Spleen (tissue), 11 donors: ENCODE measurements at regions not wholly inside any gene's neighbourhood (a gene's known extent, or its start where the extent isn't known, plus 50 kb on each side); places are given as distances from the start of the nearest gene placed in this dataset.

Experiments
- DNase-seq: peaks from one replicate; pipeline ENCODE4 v3.0.0-alpha.2; 2020
- H3K27ac ChIP-seq, 8 donors: fragments of 200-600 bp; sonication (generic) in 7 of 8; 1 replicate in 4 of 8; 2 replicates in 4 of 8; pipeline versions ENCODE4 v1.5.0 to v1.8.0; 2016 to 2021; ENCODE audit warnings: inconsistent platforms in 4 of 8, mild to moderate bottlenecking in 4 of 8, moderate library complexity in 1 of 8
- H3K27me3 ChIP-seq, 7 donors: fragments of 200-600 bp; sonication (generic) in 6 of 7; replicated peaks in 1 of 7; 1 replicate in 4 of 7; 2 replicates in 3 of 7; pipeline versions ENCODE4 v1.5.0 to v1.8.0; 2016 to 2021; ENCODE audit warnings: inconsistent platforms in 3 of 7, mild to moderate bottlenecking in 1 of 7
- H3K36me3 ChIP-seq, 6 donors: fragments of 200-600 bp; sonication (generic) in 5 of 6; 1 replicate in 4 of 6; 2 replicates in 2 of 6; pipeline versions ENCODE4 v1.5.0 to v1.8.0; 2016 to 2021; ENCODE audit warnings: inconsistent platforms in 2 of 6
- H3K4me1 ChIP-seq, 6 donors: fragments of 200-600 bp; sonication (generic) in 5 of 6; 1 replicate in 3 of 6; 2 replicates in 3 of 6; pipeline versions ENCODE4 v1.5.0 to v1.8.0; 2016 to 2021; ENCODE audit warnings: inconsistent platforms in 3 of 6
- H3K4me3 ChIP-seq, 8 donors: fragments of 200-600 bp; sonication (generic) in 7 of 8; 1 replicate in 4 of 8; 2 replicates in 4 of 8; pipeline versions ENCODE4 v1.5.0 to v1.8.0; 2016 to 2021; ENCODE audit warnings: inconsistent platforms in 4 of 8, mild to moderate bottlenecking in 4 of 8, moderate library complexity in 2 of 8
- H3K9me3 ChIP-seq, 8 donors: fragments of 200-600 bp; sonication (generic) in 7 of 8; 1 replicate in 4 of 8; 2 replicates in 4 of 8; pipeline versions ENCODE4 v1.5.0 to v1.8.0; 2016 to 2021; ENCODE audit warnings: inconsistent platforms in 4 of 8
- POLR2A ChIP-seq, 3 donors: fragments of 450-650 bp; IDR thresholded peaks; one replicate each; pipeline ENCODE4 v1.5.1; 2017; ENCODE audit warnings: antibody characterized with exemption in 3 of 3, mild to moderate bottlenecking in 1 of 3
- POLR2AphosphoS5 ChIP-seq, 3 donors: sonication (generic); formaldehyde crosslinking; IDR thresholded peaks; one replicate each; pipeline ENCODE4 v1.5.1; 2017; ENCODE audit warnings: antibody characterized with exemption in 3 of 3
- WGBS, 5 donors: extraction: QIAGEN DNeasy Blood & Tissue Kit in 3 of 5; methylation state at CpG; one replicate each; pipeline versions ENCODE4 v1.1.5 to v1.1.7; 2013 to 2018; 5-methylcytosine and 5-hydroxymethylcytosine counted together
- intact Hi-C: fragments of 100-400 bp; cut with DNase I; formaldehyde crosslinking; loops from one replicate; pipeline ENCODE4 v1.15.0; 2023; ENCODE audit warnings: low total_unique reads
- TF ChIP-seq, protein P1 (sequence below), 11 experiments: fragments of 200-600 bp in 7 of 11; fragments of 450-650 bp in 4 of 11; sonication (generic) in 4 of 11; IDR thresholded peaks in 8 of 11; conservative IDR thresholded peaks in 3 of 11; 1 replicate in 7 of 11; 2 replicates in 4 of 11; pipeline versions ENCODE4 v1.4.0 to v1.8.0; 2016 to 2021; ENCODE audit warnings: antibody characterized with exemption in 11 of 11, inconsistent platforms in 4 of 11, mild to moderate bottlenecking in 1 of 11
- donor health status: healthy with polysubstance abuse.
- donor health status: DM: no; HTN: no; CAD: no; lungs with moderate emphysema.
- donor health status: DM: no; HTN: no; CAD: no.
- donor health status: Bipolar disorder and iron deficiency.
- donor health status: healthy.
- donor health status: DM: no; HTN: no; CAD: no.
- donor health status: DM: yes; HTN: yes; CAD: no.

DNA sequence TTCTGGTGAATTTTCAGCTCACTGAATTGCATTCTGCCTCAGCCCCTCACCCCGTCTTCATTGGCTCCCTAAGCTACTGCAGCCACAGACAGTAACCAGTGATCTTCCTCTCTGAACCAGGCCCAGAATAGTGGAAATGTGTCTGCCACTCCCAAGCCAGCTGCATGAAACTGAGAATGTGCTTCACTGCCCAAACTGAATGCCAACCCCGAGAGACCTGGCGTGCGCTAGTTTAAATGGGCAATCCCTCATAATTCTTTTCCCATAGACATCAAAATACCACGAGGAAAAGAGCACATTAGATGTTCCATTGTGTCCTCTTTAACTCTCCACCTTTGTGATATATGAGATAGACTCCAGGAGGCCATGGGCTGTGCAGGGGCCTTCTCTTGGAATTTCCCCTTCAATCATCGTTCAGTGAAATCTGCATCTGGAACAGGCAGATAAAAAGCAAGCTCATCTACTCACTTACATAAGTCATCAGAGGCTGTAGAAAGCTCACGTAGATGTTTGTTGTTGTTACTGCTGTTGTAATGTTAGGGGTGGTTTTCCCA is 320.2 kb downstream of the NFIB start:
- DNase-seq: no peak
- Histone ChIP-seq H3K4me1 (no peaks in the 10 kb centered on the region), H3K4me3 (no peak overlapping the region), H3K27me3 (no peaks in the 10 kb centered on the region), H3K9me3 (no peaks in the 10 kb centered on the region), H3K27ac (no peak overlapping the region), H3K36me3 (no peaks in the 10 kb centered on the region)
- intact Hi-C loops: no loop called here
- WGBS, 5 donors: 74 to 82% (median 78%) methylated on average over 7 of the region's 7 CpGs
- TF ChIP-seq, protein P1, sequence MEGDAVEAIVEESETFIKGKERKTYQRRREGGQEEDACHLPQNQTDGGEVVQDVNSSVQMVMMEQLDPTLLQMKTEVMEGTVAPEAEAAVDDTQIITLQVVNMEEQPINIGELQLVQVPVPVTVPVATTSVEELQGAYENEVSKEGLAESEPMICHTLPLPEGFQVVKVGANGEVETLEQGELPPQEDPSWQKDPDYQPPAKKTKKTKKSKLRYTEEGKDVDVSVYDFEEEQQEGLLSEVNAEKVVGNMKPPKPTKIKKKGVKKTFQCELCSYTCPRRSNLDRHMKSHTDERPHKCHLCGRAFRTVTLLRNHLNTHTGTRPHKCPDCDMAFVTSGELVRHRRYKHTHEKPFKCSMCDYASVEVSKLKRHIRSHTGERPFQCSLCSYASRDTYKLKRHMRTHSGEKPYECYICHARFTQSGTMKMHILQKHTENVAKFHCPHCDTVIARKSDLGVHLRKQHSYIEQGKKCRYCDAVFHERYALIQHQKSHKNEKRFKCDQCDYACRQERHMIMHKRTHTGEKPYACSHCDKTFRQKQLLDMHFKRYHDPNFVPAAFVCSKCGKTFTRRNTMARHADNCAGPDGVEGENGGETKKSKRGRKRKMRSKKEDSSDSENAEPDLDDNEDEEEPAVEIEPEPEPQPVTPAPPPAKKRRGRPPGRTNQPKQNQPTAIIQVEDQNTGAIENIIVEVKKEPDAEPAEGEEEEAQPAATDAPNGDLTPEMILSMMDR (IDR thresholded peaks at IDR 0.05 in 8 of 11, conservative IDR thresholded peaks at IDR 0.05 in 3 of 11): no peak
- TF ChIP-seq POLR2AphosphoS5 (IDR thresholded peaks at IDR 0.05): no peak
- TF ChIP-seq POLR2A (IDR thresholded peaks at IDR 0.05): no peak

DNA sequence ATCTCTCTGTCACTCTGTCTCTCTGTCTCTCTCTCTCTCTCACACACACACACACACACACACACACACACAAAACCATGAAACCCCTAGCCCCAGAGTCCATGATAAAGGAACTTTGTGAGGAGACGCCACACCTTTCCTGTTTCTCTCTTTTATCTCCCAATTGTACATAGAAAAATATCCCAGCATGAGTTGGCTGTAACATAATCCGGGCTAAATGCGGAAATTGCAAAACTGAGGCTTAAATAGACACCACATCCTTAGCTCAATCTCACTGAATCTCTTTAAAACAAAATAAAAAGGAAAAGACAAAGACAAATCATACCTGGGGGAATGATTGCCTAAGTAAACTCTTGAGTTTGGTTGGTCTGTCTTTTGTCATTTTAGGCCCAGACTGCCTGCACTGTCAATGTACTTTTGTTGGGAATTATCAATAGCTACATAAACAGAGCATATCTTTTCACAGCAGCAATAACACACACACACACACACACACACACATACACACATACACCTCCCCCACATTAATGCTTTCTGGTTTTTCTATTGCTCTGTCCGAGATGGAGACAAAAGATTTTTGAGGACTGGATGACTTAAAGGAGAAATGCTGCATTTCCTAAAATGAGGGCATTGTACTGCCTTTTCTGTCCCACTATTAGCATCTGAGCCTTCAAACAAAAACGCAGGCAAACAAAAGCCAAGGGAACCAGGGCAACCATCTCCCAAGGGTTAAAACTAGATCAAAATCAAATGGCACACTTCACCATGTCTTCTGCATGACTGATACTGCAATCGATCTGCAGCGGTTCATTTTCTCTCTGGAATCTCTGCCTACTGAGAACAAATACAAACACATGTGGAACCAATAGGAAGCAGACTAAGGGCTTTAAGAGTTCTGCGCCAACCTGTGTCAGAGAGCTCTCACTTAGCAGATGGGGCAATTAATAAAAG is 321.5 kb downstream of the NFIB start:
- intact Hi-C loops: no loop called here
- no peaks in the 10 kb centered on the region for H3K9me3 ChIP-seq
- WGBS, 5 donors: 83 to 93% (median 85%) methylated on average over 8 of the region's 8 CpGs
- H3K36me3 ChIP-seq: no peaks in the 10 kb centered on the region
- H3K27me3 ChIP-seq: no peaks in the 10 kb centered on the region
- no peak overlapping the region for H3K27ac ChIP-seq
- TF ChIP-seq POLR2A (IDR thresholded peaks at IDR 0.05): no peak
- TF ChIP-seq, protein P1 (IDR thresholded peaks at IDR 0.05 in 8 of 11, conservative IDR thresholded peaks at IDR 0.05 in 3 of 11): no peak
- TF ChIP-seq POLR2AphosphoS5 (IDR thresholded peaks at IDR 0.05): no peak
- no peaks in the 10 kb centered on the region for H3K4me1 ChIP-seq
- no peak overlapping the region for H3K4me3 ChIP-seq
- no peak for DNase-seq

DNA sequence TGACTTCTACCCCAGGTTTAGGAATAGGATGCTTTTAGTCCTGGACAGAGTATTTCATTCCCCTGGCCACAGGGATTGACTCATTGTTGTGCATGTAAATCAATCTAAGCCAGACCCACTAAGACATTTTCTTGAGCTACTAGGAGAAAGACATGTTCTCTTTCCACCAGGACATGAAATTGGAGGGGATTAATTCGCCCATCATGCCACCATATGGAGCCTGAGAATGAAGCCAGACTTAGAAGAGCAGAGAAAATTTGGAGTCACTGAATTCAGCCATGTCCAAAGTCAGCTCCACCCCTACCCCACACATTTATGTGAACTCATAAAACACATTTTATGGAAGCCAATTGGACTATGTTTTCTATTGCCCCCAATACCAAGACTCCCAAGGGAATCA is 322.5 kb downstream of the NFIB start:
- H3K36me3 ChIP-seq: no peaks in the 10 kb centered on the region
- DNase-seq: no peak
- intact Hi-C loops: no loop called here
- no peak overlapping the region for H3K4me3 ChIP-seq
- 58 to 77% (median 70%) methylated on average over 1 of the region's 1 CpG for WGBS, 5 donors
- no peak overlapping the region for H3K27ac ChIP-seq
- TF ChIP-seq, protein P1 (IDR thresholded peaks at IDR 0.05 in 8 of 11, conservative IDR thresholded peaks at IDR 0.05 in 3 of 11): no peak
- TF ChIP-seq POLR2A (IDR thresholded peaks at IDR 0.05): no peak
- no peak for TF ChIP-seq POLR2AphosphoS5 (IDR thresholded peaks at IDR 0.05)
- no peaks in the 10 kb centered on the region for H3K27me3 ChIP-seq
- no peaks in the 10 kb centered on the region for H3K4me1 ChIP-seq
- H3K9me3 ChIP-seq: peaks cover 0 to 6% (median 0%) of the 10 kb centered on the region in 8 donors

DNA sequence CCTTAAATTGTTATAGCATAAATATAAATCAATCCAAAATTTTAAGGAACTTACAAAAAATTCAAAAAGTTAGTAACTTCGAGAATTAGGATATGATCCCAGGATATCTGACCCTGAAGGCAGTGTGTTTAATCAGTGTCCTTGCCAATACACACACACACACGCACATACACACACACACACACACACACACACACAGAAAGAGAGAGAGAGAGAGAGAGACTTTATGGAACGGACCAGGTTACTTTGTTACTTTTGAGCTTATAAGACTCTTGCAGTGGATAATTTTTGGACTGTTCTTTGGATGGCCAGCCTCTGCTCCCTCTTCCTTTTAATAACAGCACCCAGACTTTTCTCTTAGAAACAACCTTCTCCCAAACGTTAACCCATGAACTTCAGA is 322.9 kb downstream of the NFIB start:
- Histone ChIP-seq H3K36me3 (no peaks in the 10 kb centered on the region), H3K4me3 (no peak overlapping the region), H3K4me1 (no peaks in the 10 kb centered on the region), H3K27me3 (no peaks in the 10 kb centered on the region), H3K9me3 (peaks cover 0 to 9% (median 0%) of the 10 kb centered on the region in 8 donors), H3K27ac (no peak overlapping the region)
- 57 to 73% (median 68%) methylated on average over 4 of the region's 4 CpGs for WGBS, 5 donors
- TF ChIP-seq POLR2AphosphoS5 (IDR thresholded peaks at IDR 0.05) (no peak), POLR2A (IDR thresholded peaks at IDR 0.05) (no peak)
- TF ChIP-seq, protein P1 (IDR thresholded peaks at IDR 0.05 in 8 of 11, conservative IDR thresholded peaks at IDR 0.05 in 3 of 11): no peak
- intact Hi-C loops: no loop called here
- DNase-seq: no peak
